Karpas-422 (cell line): ENCODE measurements at regions not wholly inside any gene's neighbourhood (a gene's known extent, or its start where the extent isn't known, plus 50 kb on each side); places are given as distances from the start of the nearest gene placed in this dataset.

Experiments used
- DNase-seq: peaks from one replicate; pipeline ENCODE4 v3.0.0-alpha.2; 2015
- H2AFZ ChIP-seq: fragments of 200-600 bp; sonication (generic); 2 replicates; pipeline ENCODE4 v1.6.1; 2014; ENCODE audit warnings: antibody characterized with exemption, low read length, mixed read lengths
- H3K27ac ChIP-seq: fragments of 200-600 bp; sonication (generic); 2 replicates; pipeline ENCODE4 v1.5.1; 2014; ENCODE audit warnings: mild to moderate bottlenecking, low read length, moderate library complexity
- H3K27me3 ChIP-seq: fragments of 200-600 bp; sonication (generic); 2 replicates; pipeline ENCODE4 v1.6.1; 2014; ENCODE audit warnings: low read length, mixed read lengths
- H3K36me3 ChIP-seq: fragments of 200-600 bp; sonication (generic); 2 replicates; pipeline ENCODE4 v1.6.1; 2014; ENCODE audit warnings: low read length, mixed read lengths; ENCODE audit not compliant: insufficient read depth
- H3K4me1 ChIP-seq: fragments of 200-600 bp; sonication (generic); 2 replicates; pipeline ENCODE4 v1.6.1; 2014; ENCODE audit warnings: mild to moderate bottlenecking, low read length, mixed read lengths
- H3K4me2 ChIP-seq: fragments of 200-600 bp; sonication (generic); 2 replicates; pipeline ENCODE4 v1.6.1; 2014; ENCODE audit warnings: low read length, low read depth, mild to moderate bottlenecking; ENCODE audit not compliant: poor library complexity, severe bottlenecking
- H3K4me3 ChIP-seq: fragments of 200-600 bp; sonication (generic); 2 replicates; pipeline ENCODE4 v1.5.1; 2014; ENCODE audit warnings: mild to moderate bottlenecking, antibody characterized with exemption, low read length, mixed read lengths
- H3K79me2 ChIP-seq: fragments of 200-600 bp; sonication (generic); 2 replicates; pipeline ENCODE4 v1.6.1; 2014; ENCODE audit warnings: mild to moderate bottlenecking, low read length, mixed read lengths
- H3K9ac ChIP-seq: fragments of 200-600 bp; sonication (generic); 2 replicates; pipeline ENCODE4 v1.6.0; 2014; ENCODE audit warnings: low read length
- H3K9me2 ChIP-seq: fragments of 200-600 bp; sonication (generic), shearing (Covaris generic); replicated peaks from 2 replicates; pipeline ENCODE4 v1.6.0; 2014; ENCODE audit warnings: mild to moderate bottlenecking, low read length, moderate library complexity; ENCODE audit not compliant: insufficient read depth
- H3K9me3 ChIP-seq: fragments of 300-700, 200-600 bp; sonication (generic); 2 replicates; pipeline ENCODE4 v1.6.1; 2014; ENCODE audit warnings: low read length, mixed read lengths
- H4K20me1 ChIP-seq: fragments of 200-600 bp; sonication (generic); 2 replicates; pipeline ENCODE4 v1.6.1; 2014; ENCODE audit warnings: mild to moderate bottlenecking, antibody characterized with exemption, low read length, low read depth; ENCODE audit not compliant: insufficient read depth

DNA sequence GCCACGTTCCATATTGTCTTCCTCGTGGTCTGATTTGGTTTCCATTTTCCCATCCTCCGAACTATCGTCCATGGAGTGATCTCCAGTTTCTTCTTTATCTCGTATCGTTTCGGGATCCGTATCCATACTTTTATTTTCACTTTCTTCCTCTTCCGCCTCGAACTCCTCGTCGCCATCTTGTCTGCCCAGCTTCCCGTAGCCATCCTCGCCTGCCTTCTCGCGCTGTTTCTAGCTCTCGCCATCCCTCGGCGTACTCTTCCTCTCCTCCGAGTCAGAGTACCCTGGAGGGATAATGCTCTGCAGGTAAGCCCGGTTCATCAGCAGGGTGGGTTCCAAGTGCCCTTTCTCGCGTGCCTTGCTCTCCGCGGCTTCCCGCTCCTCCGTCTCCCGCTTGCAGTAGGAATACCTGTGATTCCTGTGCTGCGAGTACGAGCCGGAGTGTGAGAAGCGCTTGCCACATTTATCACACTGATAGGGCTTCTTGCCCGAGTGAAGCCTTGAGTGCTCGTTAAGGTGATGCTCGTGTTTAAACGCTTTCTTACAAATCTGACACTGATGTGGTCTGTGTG, 134.5 kb upstream of the TAPT1 start:
- DNase-seq, result no peak
- H3K4me2 ChIP-seq, result no peak overlapping the region
- no peaks in the 10 kb centered on the region for H3K27me3 ChIP-seq
- no peaks in the 10 kb centered on the region for H3K9me2 ChIP-seq
- no peaks in the 10 kb centered on the region for H4K20me1 ChIP-seq
- H3K27ac ChIP-seq, result no peak overlapping the region
- H3K36me3 ChIP-seq, result no peaks in the 10 kb centered on the region
- H2AFZ ChIP-seq, result no peak overlapping the region
- no peak overlapping the region for H3K9ac ChIP-seq
- no peak overlapping the region for H3K4me3 ChIP-seq
- no peaks in the 10 kb centered on the region for H3K79me2 ChIP-seq
- no peaks in the 10 kb centered on the region for H3K4me1 ChIP-seq
- no peaks in the 10 kb centered on the region for H3K9me3 ChIP-seq

DNA sequence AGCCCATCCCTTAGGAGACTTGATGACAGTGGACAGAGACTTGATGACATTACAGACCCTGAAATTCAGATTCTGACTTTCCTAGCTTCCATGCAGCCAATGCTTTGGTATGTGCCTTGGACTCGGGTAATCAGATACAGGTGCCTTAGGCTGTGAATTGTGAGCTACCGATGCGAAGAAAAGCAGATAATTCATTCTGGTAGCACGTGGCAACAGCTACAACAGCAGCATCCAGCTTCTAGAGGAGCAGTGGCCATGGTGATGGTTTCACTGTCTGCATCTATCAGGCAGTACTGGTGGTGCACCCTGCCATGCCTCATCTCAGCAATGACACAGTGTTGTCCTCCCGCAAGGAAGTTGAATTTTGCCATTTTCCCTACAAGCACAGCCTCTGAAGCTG, 126.9 kb upstream of the TAPT1 start:
- DNase-seq, result no peak
- no peak overlapping the region for H3K4me3 ChIP-seq
- no peaks in the 10 kb centered on the region for H3K79me2 ChIP-seq
- no peaks in the 10 kb centered on the region for H3K36me3 ChIP-seq
- no peaks in the 10 kb centered on the region for H4K20me1 ChIP-seq
- no peaks in the 10 kb centered on the region for H3K27me3 ChIP-seq
- no peak overlapping the region for H2AFZ ChIP-seq
- no peaks in the 10 kb centered on the region for H3K9me3 ChIP-seq
- no peaks in the 10 kb centered on the region for H3K4me1 ChIP-seq
- H3K9me2 ChIP-seq, result no peaks in the 10 kb centered on the region
- H3K9ac ChIP-seq, result no peak overlapping the region
- no peak overlapping the region for H3K4me2 ChIP-seq
- H3K27ac ChIP-seq, result no peak overlapping the region

DNA sequence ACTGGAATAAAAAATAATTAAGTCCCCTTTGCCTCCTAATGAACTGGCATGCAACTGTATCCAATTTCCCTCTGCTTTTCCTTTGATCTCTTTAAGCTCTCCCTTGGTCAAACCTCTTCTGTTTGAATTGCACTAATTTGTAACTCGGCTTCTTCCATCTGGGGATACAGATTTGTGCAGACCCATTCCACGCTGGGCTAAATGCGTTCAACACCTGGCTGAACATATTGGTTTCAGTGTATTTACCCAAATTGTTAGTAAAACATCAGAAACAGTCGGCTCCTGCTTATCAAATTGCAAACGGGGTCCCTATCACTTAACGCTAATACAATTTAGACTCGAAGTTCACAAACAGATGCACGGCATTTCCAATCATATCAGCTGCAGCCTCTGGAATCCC, 124.9 kb upstream of the TAPT1 start:
- H4K20me1 ChIP-seq, result no peaks in the 10 kb centered on the region
- H3K9ac ChIP-seq, result no peak overlapping the region
- H3K27me3 ChIP-seq, result no peaks in the 10 kb centered on the region
- no peaks in the 10 kb centered on the region for H3K4me1 ChIP-seq
- H3K79me2 ChIP-seq, result no peaks in the 10 kb centered on the region
- H3K27ac ChIP-seq, result no peak overlapping the region
- no peaks in the 10 kb centered on the region for H3K36me3 ChIP-seq
- H2AFZ ChIP-seq, result no peak overlapping the region
- H3K9me3 ChIP-seq, result no peaks in the 10 kb centered on the region
- DNase-seq, result no peak
- H3K4me2 ChIP-seq, result no peak overlapping the region
- H3K9me2 ChIP-seq, result no peaks in the 10 kb centered on the region
- no peak overlapping the region for H3K4me3 ChIP-seq

DNA sequence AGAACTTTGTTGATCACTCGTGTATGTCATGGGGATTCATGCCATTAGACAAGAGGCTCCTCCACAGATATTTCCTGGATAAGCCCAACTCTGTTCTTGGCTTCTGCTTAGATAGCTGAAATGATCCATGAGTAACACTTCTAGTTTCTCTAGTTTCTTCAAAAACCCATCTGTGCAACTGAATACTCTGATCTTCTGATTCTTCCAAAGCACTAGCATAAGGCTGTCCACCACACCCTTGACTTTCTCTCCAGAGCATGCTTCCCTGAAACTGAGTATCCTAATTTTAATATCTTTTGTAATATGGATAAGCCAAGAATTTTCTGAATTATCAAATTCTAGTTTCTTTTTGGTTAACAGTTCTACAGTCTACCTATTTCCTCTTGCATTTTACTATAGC, 118.6 kb upstream of the TAPT1 start:
- no peaks in the 10 kb centered on the region for H3K9me3 ChIP-seq
- H3K79me2 ChIP-seq, result no peaks in the 10 kb centered on the region
- H3K4me1 ChIP-seq, result no peaks in the 10 kb centered on the region
- no peak for DNase-seq
- no peak overlapping the region for H2AFZ ChIP-seq
- no peaks in the 10 kb centered on the region for H3K27me3 ChIP-seq
- H3K36me3 ChIP-seq, result no peaks in the 10 kb centered on the region
- no peak overlapping the region for H3K4me2 ChIP-seq
- H4K20me1 ChIP-seq, result no peaks in the 10 kb centered on the region
- no peak overlapping the region for H3K27ac ChIP-seq
- no peaks in the 10 kb centered on the region for H3K9me2 ChIP-seq
- no peak overlapping the region for H3K4me3 ChIP-seq
- no peak overlapping the region for H3K9ac ChIP-seq

DNA sequence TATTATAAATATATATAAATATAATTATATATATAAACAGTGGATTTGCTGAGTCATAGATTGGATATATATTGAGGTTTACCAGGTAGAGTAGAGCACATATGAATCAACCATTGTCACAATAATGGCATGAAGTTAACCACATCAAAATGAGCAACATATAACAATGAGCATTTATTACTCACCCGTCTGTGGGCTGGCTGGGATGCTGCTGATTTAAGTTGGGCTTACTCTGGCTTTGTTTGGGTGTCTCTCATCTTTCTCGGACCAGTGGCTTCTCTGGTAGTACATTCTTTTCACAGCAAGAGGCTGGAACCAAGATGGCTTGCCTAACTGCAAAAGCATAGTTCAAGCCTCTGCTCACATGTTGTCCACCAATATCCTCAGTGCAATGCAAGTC, 111.7 kb upstream of the TAPT1 start:
- no peaks in the 10 kb centered on the region for H3K9me2 ChIP-seq
- DNase-seq, result no peak

DNA sequence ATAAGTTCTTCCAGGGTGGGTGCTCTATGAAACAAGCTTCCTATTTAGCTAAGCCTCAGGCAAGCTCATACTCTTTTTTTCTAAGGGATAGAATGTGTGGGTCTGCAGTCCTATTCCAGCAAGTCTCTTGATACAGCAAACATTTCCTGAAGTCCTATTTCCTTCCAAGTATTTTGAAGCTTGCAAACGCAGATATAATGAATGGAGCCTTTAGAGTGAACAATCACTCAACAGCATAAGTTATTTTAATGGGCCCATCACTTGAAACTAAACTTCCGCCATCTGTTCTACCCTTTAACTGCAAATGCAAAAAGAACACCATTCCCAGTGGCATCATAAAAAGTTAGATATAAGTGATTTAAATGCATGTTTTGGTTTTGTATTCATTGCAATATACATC, 108.3 kb upstream of the TAPT1 start:
- Histone ChIP-seq H3K27ac (no peak overlapping the region), H2AFZ (no peak overlapping the region), H4K20me1 (no peaks in the 10 kb centered on the region), H3K9me3 (no peaks in the 10 kb centered on the region), H3K9me2 (no peaks in the 10 kb centered on the region), H3K27me3 (no peaks in the 10 kb centered on the region), H3K4me2 (no peak overlapping the region), H3K4me1 (no peaks in the 10 kb centered on the region), H3K36me3 (no peaks in the 10 kb centered on the region), H3K9ac (no peak overlapping the region), H3K4me3 (no peak overlapping the region), H3K79me2 (no peaks in the 10 kb centered on the region)
- DNase-seq, result no peak

More for the DNA sequence above, 111.7 kb upstream of the TAPT1 start:
- Histone ChIP-seq H3K27me3 (no peaks in the 10 kb centered on the region), H3K27ac (no peak overlapping the region), H3K9ac (no peak overlapping the region), H3K4me1 (no peaks in the 10 kb centered on the region), H3K4me3 (no peak overlapping the region), H3K36me3 (no peaks in the 10 kb centered on the region), H3K4me2 (no peak overlapping the region), H3K79me2 (no peaks in the 10 kb centered on the region), H3K9me3 (no peaks in the 10 kb centered on the region), H4K20me1 (no peaks in the 10 kb centered on the region), H2AFZ (no peak overlapping the region)

DNA sequence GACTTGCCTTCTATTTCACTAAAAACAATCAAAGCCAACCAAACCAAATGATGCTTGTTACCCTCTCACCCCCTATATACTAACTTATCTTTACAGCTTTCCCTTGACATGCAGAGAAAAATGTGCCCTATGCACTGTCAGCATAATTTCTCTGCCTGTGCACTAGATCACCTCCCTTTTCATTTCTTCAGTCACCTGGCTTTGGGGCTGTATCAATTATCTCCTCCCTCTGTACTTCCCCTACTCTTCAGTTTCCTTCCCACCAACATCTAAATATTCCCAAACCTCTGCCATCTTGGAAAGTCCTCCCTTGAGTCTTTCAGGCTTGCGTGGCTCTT, 103.5 kb upstream of the TAPT1 start:
- no peak overlapping the region for H3K9ac ChIP-seq
- no peak overlapping the region for H3K27ac ChIP-seq
- H3K27me3 ChIP-seq, result no peaks in the 10 kb centered on the region
- H4K20me1 ChIP-seq, result no peaks in the 10 kb centered on the region
- no peak for DNase-seq
- H3K79me2 ChIP-seq, result no peaks in the 10 kb centered on the region
- no peak overlapping the region for H2AFZ ChIP-seq
- H3K4me2 ChIP-seq, result no peak overlapping the region
- H3K36me3 ChIP-seq, result no peaks in the 10 kb centered on the region
- H3K4me1 ChIP-seq, result no peaks in the 10 kb centered on the region
- H3K9me2 ChIP-seq, result no peaks in the 10 kb centered on the region
- no peaks in the 10 kb centered on the region for H3K9me3 ChIP-seq
- no peak overlapping the region for H3K4me3 ChIP-seq

DNA sequence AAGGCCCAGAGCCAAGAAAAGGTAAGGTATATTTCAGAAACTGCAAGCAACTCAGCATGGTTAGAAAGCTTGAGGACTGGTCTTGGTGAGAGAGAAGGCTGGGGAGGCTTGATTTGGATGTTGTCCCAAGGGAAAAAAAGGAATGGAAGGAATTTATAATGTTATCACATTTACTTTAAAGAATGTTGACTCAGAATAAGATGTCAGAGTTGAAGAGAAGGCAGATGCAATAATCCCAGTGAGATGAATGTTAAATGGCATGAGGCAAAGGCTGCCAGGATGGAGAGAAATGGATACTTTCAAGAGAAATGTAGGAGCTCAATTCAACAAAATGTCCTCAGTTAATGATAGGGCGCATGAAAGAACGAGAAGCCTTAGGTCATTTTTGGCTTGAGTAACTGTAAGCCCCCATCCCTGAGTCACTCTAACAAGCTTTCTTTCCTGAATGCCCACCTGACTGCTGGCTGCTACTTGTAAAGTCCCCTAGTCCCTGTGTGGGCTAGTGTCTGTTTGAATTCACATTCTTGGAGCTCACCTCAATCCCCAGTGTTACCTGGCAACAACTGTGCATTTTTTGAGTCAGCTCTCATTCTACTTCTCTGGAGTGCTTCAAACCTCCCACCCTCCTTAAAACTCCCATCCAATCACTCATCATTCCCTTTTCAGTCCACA, 103.0 kb upstream of the TAPT1 start:
- no peaks in the 10 kb centered on the region for H3K36me3 ChIP-seq
- no peaks in the 10 kb centered on the region for H3K4me1 ChIP-seq
- H3K9me3 ChIP-seq, result no peaks in the 10 kb centered on the region
- no peak overlapping the region for H3K27ac ChIP-seq
- no peak for DNase-seq
- H4K20me1 ChIP-seq, result no peaks in the 10 kb centered on the region
- H3K27me3 ChIP-seq, result no peaks in the 10 kb centered on the region
- H3K9ac ChIP-seq, result no peak overlapping the region
- H3K79me2 ChIP-seq, result no peaks in the 10 kb centered on the region
- no peak overlapping the region for H3K4me3 ChIP-seq
- no peaks in the 10 kb centered on the region for H3K9me2 ChIP-seq
- no peak overlapping the region for H2AFZ ChIP-seq
- H3K4me2 ChIP-seq, result no peak overlapping the region
